T follicular helper cell (primary cell): ENCODE measurements at regions not wholly inside any gene's neighbourhood (a gene's known extent, or its start where the extent isn't known, plus 50 kb on each side); places are given as distances from the start of the nearest gene placed in this dataset.

Experiments used
- DNase-seq: peaks from one replicate; pipeline ENCODE4 v3.0.0-alpha.2; 2020; ENCODE audit warnings: low read depth

DNA sequence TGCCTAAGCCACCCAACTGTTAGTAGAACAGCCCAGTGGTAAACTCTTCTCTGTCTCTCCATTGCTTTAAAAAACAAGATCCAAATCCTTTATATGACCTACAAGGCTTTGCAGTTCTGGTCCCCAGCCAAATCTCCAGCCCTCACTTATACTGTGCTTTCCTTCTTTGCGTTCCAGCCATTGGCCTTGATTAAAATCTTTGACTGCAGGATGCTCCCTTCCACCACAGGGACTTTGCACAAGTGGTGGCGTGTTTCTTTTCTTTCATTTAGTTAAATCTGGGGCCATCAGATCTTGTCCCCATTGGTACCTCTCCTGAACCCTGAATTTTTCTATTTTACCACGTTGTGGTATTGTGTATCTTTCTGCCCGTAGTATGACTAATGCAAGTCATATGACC is 183.7 kb downstream of the VRK1 start:
- DNase-seq: no peak

DNA sequence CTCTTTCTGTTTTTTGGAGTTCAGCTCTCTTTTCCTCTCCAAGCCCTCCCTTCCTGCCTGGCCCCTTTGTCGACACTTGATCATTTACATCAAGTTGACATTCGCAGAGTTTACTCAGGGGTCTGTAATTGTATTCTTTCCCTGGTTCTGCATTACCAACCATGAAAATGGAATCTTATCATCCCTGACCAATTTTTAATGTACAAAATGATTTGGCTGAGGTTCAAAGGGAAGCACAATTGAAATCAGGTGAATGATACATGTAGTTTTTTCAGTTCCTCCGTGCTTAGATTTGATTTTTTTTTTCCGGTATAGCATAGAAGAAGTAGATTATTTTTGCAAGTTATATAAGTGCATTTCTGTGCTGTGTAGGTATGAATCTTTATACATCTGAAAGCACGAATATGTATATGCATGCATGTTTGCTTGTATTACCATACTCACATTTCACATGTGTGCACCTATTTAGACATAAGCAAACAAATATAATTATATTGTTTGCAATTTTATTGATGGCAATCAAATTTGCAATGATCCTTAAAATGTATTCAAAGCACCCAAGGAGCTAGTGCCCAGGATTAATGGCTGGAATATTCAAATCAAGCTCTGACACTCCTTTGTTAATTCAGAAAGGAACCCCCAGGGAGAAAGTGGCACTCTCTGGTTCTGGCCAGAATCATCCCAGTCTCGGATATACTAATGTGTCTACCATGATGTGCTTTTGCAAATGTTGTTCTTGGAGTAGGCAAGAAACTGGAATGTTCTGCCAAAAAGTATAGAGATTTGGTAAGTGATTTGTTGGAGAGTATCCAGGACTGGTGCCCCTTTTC is 189.3 kb downstream of the VRK1 start:
- no peak for DNase-seq

DNA sequence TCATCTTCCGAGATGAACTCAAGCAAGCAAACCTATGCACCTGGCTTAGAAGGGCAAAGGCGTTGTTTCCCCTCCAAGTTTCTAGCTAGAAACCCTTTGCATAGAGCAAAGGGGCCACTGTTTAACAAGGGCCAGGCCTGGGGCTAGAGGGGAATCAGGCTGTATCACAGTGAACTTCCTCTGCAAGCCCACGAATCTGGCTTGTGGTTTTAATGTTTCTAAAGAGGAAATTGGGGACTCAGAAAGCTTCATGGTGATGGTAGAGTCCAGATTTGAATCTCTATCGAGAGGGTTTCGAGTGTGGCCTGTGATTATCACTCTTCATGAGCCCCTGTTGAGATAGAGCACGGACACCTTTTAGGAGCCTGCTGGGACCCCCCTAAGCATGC is 189.9 kb downstream of the VRK1 start:
- DNase-seq: no peak

DNA sequence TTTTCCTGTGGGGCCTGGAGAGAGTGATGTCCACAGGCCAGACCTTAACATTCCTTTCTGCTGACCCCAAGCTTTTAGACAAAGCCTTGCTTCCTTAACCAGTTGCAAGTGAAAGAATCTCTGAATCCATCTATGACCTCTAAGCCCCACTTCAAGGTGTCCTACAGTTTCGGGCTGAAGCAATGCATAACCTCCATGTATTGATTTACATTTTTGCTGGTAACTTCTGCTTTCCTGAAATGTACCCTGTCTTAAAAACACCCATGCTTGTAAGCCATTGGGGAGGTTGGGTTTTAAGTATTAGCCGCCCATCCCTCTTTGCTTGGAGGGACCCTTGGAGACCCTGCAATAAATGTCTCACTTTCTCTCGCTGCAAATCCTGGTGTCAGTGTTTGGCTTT is 190.6 kb downstream of the VRK1 start:
- DNase-seq: no peak

DNA sequence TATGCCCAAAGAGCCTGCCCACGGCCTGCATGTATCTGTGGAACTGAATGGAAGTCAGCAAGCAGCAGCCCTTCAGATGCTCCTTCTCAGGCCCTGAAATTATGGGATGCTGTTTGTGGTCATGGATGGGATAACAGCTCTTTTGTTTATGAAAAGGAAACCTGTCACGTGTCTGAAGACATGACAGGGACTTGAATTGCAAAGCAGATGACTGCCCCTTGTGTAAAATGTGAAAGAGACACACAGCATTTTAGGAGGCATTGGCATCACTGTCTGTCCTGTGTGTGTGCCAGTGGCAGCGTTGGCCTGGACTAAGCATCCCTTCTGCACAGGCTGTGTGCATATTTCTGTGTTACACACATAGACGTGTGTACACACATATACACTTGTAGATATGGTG is 192.1 kb downstream of the VRK1 start:
- DNase-seq: no peak

DNA sequence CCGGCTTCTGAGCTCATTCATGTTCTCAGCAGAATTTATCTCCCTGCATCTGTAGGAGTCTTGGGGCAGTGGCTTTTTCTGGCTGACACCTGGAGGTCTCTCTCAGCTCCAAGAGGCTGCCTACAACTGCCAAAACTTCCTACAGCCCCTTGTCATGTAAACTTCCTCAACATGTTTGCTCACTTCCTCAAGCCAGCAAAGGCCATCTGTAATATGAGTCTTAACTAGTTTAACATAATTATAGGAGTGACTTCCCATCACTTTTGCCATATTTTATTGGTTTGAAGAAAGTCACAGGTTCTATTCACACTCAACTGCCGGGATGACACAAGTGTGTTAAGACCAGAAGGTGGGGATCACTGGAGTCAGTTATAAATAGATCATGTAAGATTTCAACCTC is 194.0 kb downstream of the VRK1 start:
- DNase-seq: no peak

DNA sequence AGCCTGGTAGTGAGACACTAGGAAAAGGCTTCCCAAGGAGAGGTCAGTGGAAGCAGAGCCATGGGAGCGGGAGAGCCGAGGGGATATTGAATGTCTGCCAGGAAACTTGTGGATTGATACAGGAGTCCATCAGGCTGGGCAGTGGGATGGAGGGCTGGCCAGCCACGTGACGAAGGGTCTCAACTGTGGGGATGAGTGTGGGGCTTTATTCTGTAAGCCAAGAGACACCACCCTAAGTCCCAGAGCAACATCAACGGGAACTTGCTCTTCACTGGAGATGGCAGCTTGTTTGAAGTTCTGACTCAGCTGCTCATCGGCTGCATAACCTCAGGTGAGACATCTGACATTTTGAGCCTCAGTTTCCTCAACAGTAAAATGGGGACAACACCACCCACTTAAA is 197.8 kb downstream of the VRK1 start:
- DNase-seq: no peak

DNA sequence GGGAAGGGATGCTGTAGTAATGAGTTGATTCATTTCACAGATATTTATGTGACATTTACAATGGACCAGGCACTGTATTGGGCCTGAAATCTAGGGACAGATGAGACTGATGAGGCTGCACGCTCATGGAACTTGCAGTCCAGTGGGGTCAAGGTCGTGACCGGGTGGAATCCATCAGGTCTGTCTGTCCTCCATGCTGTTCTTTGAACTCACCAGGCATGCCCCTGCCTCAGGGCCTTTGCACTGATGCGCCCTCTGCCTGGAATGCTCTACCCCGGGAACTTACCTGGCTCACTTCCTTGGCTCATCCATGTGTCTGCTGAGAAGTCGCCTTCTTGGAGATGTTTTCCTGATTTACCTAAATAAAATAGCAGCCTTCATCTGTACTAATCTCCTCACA is 200.1 kb downstream of the VRK1 start:
- DNase-seq: no peak

DNA sequence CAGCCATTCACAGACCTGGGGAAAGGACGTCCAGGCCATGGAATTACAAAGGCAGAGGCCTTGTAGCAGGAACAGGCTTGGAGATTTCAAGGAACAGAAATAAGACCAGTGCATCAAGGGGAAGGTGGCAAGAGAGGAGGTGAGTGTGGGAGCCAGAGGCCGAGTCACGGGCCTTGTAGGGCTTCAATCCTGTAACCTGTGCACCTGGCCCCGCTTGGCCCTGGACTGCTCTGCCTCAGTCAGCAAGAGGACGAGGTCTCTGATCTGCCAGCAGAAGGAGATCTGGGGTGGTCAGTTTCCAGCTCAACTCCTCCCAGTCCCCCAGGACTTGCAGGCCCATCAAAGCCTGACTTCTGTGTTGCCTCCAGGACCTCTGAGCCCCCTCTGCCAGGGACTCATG is 200.8 kb downstream of the VRK1 start:
- no peak for DNase-seq

DNA sequence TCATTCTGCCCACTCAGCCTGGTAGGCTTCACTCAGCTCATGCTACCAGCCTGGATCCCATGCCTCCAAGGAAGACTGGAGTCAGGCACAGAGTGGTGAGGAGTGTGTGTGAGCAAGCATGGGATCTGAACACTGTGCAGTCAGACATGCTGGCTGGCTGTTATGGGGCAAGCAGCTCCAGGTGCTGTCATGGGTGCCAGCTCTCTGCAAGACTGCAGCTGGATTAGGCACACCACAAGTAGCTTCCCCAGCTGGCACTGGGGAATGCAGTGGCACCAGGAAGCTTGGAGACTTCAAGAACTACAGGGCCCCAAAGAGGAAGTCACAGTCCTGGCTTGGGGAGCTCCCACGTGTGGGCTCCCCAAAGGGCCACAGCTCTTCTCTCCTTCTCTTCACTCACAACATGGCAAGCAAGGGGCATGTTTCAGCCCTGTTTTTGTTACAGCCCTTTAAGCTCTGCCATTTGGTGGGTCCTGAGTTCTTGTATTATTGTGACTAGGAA is 202.5 kb downstream of the VRK1 start:
- no peak for DNase-seq

DNA sequence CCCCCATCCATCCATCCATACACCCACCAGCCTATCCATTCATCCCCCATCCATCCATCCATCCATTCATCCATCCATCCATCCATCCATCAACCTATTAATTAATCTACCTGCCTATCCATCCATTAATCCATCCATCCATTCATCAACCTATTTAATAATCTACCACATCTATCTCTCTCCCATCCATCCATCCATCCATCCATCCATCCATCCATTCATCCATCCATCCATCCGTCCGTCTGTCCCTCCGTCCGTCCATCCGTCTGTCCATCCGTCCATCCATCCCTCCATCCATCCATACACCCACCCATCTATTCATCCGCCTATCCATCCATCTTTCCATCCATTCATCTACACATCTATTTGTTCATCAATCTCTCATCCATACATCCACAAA is 205.3 kb downstream of the VRK1 start:
- DNase-seq: no peak

DNA sequence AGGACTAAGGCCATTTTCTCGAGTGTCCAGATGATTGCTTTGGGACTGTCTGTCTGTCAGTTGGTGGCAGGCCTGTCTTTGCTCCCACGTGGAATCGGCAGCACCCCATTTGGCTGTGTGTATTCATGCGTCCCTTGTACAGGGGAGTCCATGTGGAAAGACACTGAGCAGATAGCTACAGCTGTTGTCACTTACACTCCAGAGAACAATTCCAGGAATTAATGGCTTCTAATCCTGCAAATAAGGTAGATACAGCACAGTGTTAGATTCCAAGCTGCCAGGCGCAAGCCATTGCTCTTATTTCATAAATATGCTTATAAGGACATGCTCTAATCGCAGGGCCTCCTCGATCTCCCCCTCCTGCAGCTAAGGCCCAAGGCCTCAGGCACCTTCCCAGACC is 208.8 kb downstream of the VRK1 start:
- DNase-seq: no peak

DNA sequence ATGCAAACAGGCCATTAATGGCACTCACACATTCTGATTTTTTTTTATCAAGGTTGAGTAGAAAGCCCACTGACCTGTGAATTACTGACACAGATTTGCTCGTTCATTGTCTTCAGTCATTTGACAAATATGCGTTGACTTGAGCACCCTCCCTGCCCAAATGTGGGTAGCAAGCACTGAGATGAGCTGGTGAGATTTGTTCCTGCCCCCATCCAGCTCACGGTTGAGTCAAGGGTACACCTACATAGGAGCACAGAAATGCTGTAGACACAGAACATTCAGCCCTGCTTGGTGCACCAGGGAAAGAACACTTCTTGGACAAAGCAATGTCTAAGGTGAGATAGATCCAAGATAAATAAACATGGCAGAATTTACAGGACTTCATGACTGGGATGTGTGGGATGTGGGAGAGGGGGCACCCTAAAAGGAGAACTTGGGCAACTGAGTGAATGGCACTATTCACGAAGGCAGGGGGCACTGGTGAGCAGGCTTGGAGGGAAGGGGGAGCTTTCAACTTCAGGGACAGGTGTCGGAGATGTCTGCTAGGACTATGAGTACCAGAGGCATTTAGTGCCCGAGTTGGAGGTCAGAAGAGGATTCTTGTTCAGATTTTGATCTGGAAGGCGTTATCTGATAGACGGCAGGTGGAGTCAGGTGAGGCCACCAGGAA is 213.4 kb downstream of the VRK1 start:
- DNase-seq: no peak

DNA sequence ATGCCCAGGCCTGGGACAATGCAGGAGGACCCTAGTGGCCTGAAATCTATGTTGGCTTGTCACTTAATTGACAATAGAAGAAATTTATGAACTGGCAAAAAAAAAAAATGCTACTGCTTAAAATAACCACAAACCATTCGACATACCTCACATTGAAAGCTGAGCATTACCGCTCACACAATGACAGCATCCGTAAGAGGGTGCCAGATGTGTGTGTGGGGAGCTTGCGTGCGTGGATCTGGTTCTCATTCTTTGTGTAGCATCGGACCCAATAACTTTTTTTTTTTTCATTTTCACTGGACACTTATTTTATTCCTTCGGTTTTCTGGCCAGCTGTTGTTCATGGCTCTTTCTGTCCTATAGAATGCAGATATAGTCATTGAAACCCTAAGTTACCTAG is 216.7 kb downstream of the VRK1 start:
- no peak for DNase-seq

DNA sequence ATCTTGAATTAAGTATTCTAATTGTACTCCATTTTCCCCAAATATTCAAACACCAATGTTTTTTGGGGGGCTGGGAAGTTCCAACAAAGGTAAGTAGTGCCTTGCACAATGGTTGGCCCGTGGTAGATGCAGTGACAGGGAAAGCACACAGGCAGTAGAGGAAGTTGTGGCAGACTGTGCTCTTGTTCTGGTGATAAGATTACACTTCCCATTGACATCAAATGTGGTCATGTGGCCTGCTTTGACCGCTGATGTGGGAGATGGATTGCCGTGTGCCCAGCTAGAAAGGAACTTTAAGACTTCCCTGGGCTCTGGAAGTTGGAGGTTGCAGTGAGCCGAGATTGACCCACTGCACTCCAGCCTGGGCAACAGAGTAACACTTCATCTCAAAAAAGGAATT is 223.8 kb downstream of the VRK1 start:
- DNase-seq: no peak

DNA sequence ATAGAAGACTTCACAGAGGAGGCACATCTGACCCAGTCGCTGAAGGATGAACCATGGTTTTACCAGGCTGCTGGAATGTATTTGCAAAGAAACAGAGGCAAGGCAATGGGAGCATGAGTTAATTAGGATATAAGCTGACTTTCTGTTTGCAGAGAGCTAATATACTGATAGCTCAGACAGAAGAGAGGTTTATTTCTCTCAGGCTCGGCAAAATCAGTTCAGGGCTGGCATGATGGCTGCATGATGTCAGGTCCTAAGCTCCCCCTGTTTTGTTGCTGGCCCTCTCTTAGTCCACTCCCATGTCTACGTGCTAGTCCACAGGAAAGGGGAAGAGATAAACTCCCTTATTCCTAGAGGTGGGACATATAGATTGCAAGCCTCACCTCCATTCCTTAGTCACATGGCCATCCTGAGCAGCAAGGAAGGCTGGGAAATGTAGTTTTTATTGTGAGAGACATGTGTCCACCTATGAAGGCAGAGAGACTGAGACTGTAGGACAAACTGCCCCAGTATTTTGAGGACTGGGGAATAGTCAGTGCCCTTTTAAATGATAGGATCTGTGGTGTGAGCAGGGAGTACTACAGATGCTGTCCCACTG is 224.5 kb downstream of the VRK1 start:
- no peak for DNase-seq

DNA sequence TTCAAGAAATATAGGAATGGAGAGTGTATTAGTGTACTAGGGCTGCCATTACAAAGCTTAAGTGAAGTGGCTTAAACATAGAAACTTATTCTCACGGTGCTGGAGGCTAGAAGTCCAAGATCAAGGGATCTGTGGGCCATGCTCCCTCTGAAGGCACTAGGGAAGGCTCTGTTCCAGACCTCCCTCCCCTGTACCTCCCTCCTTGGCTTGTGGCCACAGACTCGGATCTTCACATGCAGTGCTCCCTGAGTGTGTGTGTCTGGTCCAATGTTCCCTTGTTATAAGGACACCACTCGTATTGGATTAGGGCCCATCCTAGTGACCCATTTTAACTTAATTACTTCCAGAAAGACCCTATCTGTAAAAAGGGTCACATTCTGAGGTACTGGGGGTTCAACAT is 225.6 kb downstream of the VRK1 start:
- no peak for DNase-seq

DNA sequence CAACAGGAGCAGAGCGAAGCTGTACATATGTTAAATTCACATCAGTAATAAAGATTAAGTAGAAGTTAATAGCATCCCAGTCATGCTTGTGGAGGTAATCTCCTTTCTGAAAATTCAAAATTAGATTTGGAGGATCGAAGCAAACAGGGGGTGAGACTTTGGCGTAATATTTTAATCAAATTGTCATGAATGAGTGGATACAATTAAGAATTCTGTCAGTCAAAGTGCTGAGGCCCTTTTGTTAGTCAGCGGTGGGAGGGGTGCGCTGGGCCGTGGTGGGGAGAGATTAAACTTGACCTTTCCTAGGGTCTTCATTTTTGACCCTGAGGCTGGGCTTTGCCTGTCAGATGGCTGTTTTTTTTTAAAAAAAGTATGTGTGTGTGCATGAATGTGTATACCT is 226.7 kb downstream of the VRK1 start:
- no peak for DNase-seq

DNA sequence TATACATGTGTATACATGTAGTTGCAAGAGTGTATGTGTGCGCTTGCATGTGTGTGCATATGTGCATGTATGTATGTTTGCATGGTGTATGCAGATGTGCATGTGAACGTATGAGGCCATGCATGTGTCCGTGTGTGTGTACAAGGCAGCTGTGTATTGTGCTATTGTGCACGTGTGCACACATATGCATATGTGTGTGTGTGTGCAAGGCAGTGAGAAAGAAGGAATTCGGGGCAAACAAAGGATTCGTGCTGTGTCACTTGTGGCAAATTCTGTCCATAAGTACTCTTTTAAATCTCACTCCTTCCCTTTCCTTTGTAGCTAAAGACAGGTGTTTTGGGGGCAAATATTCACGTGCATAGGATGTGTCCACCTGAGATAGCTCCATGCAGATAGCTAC is 227.1 kb downstream of the VRK1 start:
- no peak for DNase-seq

DNA sequence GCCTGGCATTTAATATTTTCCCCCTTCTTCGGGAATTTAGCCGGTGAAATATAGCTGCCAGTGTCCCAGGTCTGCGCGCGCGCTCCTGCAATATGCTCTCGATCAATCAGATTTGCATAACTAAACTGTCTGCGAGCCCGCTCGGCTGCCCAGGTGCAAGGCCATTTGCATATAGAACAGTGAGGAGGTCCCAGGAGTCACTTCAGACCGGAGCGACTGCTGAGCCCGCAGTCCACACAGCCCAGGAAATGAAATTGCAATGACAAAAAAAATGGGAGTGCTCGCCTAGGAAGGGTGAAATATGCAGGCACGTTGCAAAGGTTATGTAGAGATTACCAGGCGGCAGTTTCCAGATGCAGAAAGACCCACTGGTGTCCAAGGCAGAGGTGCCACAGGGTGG is 228.5 kb downstream of the VRK1 start:
- DNase-seq: no peak

DNA sequence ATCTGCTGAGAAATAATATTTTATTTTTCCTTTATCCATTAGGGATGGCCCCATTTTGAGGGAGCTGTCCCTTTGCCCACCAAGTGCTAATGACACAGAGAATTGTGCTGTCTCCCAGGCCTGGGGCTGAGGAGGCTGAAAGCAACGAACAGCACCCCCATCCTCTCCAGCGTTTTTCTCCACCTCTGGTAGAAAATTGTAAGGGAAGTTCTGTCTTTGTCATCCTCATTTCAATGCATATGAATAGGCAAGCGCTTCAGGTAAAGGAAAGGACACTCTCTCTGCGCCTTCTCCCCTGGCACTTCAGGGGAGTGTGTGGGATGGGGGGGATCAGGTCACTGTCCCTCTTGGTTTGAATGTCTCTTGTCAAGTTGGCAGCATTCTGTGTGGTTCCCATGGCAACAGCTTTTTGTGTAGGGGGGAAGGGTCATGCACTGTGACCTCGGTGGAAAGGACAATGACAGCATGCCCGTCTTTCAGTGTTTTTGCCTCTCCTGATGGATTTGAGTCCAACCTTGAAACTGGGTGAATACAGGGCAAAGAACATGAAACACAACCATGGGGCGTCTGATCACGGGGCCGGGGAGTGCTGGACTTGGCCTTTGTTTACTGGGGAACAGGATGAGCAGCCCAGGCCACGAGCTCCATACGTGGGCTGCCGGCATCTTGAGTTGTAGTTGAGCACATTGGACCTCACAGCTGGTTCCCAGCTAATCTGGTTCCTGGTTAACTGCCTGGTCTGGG is 230.2 kb downstream of the VRK1 start:
- DNase-seq: no peak

DNA sequence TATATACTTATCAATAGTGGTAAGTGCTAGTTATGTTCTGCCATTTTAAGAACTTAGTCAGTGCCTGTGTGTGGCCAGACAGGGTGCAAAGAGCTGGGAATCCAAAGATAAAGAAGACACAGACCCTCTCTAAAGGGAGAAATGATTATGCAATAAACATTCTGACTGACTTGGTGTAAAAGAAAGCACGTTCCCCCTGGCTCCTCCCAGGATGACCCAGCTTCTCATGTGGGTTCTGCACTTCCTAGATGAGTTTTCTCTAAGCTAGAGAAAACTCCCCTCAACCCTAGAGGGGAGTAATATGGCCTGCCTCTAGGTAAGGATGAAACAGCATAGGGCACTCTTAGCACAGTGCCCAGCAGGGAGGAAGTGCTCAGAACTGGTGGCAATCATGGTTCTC is 231.2 kb downstream of the VRK1 start:
- DNase-seq: no peak

DNA sequence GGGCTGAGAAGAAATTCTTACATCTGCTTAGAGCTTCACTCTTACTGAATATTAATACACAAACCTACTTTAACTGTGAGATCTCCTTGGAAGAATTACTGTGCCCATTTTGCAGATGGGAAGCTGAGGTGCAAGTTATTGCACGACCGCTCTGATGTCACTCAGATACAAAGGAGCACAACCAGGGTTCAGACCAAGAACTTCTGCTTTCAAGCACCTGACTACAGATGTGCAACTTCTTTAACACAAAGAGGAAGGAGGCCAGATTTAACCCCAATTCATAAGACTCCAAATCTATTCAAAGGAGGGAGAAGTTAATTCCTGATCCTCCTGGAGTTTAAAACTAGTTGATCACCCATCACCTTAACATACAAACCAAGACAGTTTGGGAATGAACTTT is 232.6 kb downstream of the VRK1 start:
- no peak for DNase-seq
